Endothelial cell of umbilical vein (primary cell): ENCODE measurements at regions not wholly inside any gene's neighbourhood (a gene's known extent, or its start where the extent isn't known, plus 50 kb on each side); places are given as distances from the start of the nearest gene placed in this dataset.

Experiments used
- EZH2 ChIP-seq: IDR thresholded peaks from 2 replicates; pipeline ENCODE4 v1.6.1; 2012; ENCODE audit warnings: borderline replicate concordance, low read depth, mild to moderate bottlenecking, moderate library complexity, low read length, inconsistent platforms; ENCODE audit not compliant: severe bottlenecking
- POLR2A ChIP-seq: IDR thresholded peaks from 2 replicates; pipeline ENCODE4 v1.6.1; 2012; ENCODE audit warnings: low read depth, mild to moderate bottlenecking, control low read depth, low read length
- TF ChIP-seq, protein P1 (sequence below), 2 donors: IDR thresholded peaks; 1 replicate in 1 of 2; 2 replicates in 1 of 2; pipeline ENCODE4 v1.5.1; 2011; ENCODE audit warnings: low read length in 2 of 2, mild to moderate bottlenecking in 2 of 2, moderate library complexity in 2 of 2, control low read depth in 1 of 2, inconsistent platforms in 1 of 2, low read depth in 1 of 2; ENCODE audit not compliant: insufficient read depth in 1 of 2; ENCODE audit errors: extremely low read depth in 1 of 2

DNA sequence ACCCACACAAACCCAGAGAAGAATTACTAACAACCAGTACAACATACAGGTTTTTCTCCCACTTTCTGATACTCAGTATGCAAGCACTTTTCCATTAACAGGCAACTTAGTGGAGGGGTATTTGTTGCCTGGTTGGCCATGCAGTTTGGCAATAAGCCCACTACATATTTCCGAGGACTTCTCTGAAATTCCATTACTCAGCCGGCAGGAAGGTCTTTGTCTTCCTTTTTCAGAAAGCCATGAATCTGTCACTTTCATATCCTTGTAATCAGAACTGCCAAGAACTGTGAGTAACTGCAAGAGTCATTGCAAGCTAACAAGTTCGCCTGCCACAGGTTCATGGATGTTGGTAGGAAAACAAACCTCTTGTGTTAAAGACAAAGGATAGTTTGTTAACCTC, 422.3 kb upstream of the ROBO1 start:
- TF ChIP-seq, protein P1, sequence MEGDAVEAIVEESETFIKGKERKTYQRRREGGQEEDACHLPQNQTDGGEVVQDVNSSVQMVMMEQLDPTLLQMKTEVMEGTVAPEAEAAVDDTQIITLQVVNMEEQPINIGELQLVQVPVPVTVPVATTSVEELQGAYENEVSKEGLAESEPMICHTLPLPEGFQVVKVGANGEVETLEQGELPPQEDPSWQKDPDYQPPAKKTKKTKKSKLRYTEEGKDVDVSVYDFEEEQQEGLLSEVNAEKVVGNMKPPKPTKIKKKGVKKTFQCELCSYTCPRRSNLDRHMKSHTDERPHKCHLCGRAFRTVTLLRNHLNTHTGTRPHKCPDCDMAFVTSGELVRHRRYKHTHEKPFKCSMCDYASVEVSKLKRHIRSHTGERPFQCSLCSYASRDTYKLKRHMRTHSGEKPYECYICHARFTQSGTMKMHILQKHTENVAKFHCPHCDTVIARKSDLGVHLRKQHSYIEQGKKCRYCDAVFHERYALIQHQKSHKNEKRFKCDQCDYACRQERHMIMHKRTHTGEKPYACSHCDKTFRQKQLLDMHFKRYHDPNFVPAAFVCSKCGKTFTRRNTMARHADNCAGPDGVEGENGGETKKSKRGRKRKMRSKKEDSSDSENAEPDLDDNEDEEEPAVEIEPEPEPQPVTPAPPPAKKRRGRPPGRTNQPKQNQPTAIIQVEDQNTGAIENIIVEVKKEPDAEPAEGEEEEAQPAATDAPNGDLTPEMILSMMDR (IDR thresholded peaks at IDR 0.05; ENCODE audit: extremely low read depth in 1 of 2, insufficient read depth in 1 of 2, low read depth in 1 of 2, low read length in 2 of 2): no peak
- TF ChIP-seq POLR2A: peak; percentile 36
- no peak for TF ChIP-seq EZH2
